Astrocyte (in vitro differentiated cells and primary cell): ENCODE measurements at regions not wholly inside any gene's neighbourhood (a gene's known extent, or its start where the extent isn't known, plus 50 kb on each side); places are given as distances from the start of the nearest gene placed in this dataset.

Source experiments
- DNase-seq: peaks from one replicate; pipeline ENCODE4 v3.0.0-alpha.2; 2010; ENCODE audit warnings: low read depth
- FAIRE-seq: peaks from 2 replicates; lab custom pipeline; 2011; peaks lifted over from hg19 to GRCh38; lab: Jason Lieb, UNC
- H2AFZ ChIP-seq: 2 replicates; pipeline ENCODE4 v1.6.0; 2012; ENCODE audit warnings: low read depth, low read length, inconsistent platforms
- H3K27ac ChIP-seq: 2 replicates; pipeline ENCODE4 v1.5.1; 2011; ENCODE audit warnings: low read depth, low read length, inconsistent platforms
- H3K27me3 ChIP-seq: 2 replicates; pipeline ENCODE4 v1.6.0; 2011; ENCODE audit warnings: low read length, inconsistent platforms; ENCODE audit not compliant: insufficient read depth
- H3K36me3 ChIP-seq: 2 replicates; pipeline ENCODE4 v1.5.1; 2011; ENCODE audit warnings: low read length, inconsistent platforms; ENCODE audit not compliant: insufficient read depth
- H3K4me1 ChIP-seq: 2 replicates; pipeline ENCODE4 v1.5.1; 2011; ENCODE audit warnings: low read length, inconsistent platforms; ENCODE audit not compliant: insufficient read depth
- H3K4me2 ChIP-seq: 2 replicates; pipeline ENCODE4 v1.6.0; 2012; ENCODE audit warnings: low read length, inconsistent platforms
- H3K4me3 ChIP-seq: 2 replicates; pipeline ENCODE4 v1.5.1; 2011; ENCODE audit warnings: low read depth, mild to moderate bottlenecking, low read length, inconsistent platforms; ENCODE audit not compliant: insufficient read depth
- H3K79me2 ChIP-seq: 2 replicates; pipeline ENCODE4 v1.6.0; 2012; ENCODE audit warnings: mild to moderate bottlenecking, low read length, inconsistent platforms; ENCODE audit not compliant: insufficient read depth
- H3K9ac ChIP-seq: 2 replicates; pipeline ENCODE4 v1.6.0; 2012; ENCODE audit warnings: mild to moderate bottlenecking, low read length, inconsistent platforms
- H3K9me3 ChIP-seq: 2 replicates; pipeline ENCODE4 v1.5.1; 2012; ENCODE audit warnings: low read depth, mild to moderate bottlenecking, low read length, inconsistent platforms; ENCODE audit not compliant: insufficient read depth
- H4K20me1 ChIP-seq: 2 replicates; pipeline ENCODE4 v1.6.0; 2012; ENCODE audit warnings: low read length, inconsistent platforms; ENCODE audit not compliant: insufficient read depth
- H3K27ac Mint-ChIP-seq: one replicate; pipeline ENCODE4 v1.8.0; 2021; ENCODE audit warnings: mild to moderate bottlenecking, mixed read lengths; ENCODE audit not compliant: unreplicated experiment
- H3K27me3 Mint-ChIP-seq: one replicate; pipeline ENCODE4 v1.8.0; 2021; ENCODE audit warnings: low read depth, mixed read lengths; ENCODE audit not compliant: unreplicated experiment
- H3K36me3 Mint-ChIP-seq: one replicate; pipeline ENCODE4 v1.8.0; 2021; ENCODE audit warnings: low read depth, mixed read lengths; ENCODE audit not compliant: unreplicated experiment
- H3K4me1 Mint-ChIP-seq: one replicate; pipeline ENCODE4 v1.8.0; 2021; ENCODE audit warnings: low read depth, mixed read lengths; ENCODE audit not compliant: unreplicated experiment
- H3K4me3 Mint-ChIP-seq: one replicate; pipeline ENCODE4 v1.8.0; 2021; ENCODE audit warnings: mild to moderate bottlenecking, moderate library complexity, mixed read lengths; ENCODE audit not compliant: unreplicated experiment
- H3K9me3 Mint-ChIP-seq: one replicate; pipeline ENCODE4 v1.8.0; 2021; ENCODE audit warnings: mild to moderate bottlenecking, mixed read lengths; ENCODE audit not compliant: unreplicated experiment
- EZH2 ChIP-seq: IDR thresholded peaks from 2 replicates; pipeline ENCODE4 v1.6.1; 2012; ENCODE audit warnings: mild to moderate bottlenecking, low read length, inconsistent platforms; ENCODE audit not compliant: insufficient read depth
- TF ChIP-seq, protein P1 (sequence below): IDR thresholded peaks from 2 replicates; pipeline ENCODE4 v1.5.1; 2011; ENCODE audit warnings: low read depth, mild to moderate bottlenecking, inconsistent platforms, low read length, moderate library complexity; ENCODE audit not compliant: insufficient read depth

DNA sequence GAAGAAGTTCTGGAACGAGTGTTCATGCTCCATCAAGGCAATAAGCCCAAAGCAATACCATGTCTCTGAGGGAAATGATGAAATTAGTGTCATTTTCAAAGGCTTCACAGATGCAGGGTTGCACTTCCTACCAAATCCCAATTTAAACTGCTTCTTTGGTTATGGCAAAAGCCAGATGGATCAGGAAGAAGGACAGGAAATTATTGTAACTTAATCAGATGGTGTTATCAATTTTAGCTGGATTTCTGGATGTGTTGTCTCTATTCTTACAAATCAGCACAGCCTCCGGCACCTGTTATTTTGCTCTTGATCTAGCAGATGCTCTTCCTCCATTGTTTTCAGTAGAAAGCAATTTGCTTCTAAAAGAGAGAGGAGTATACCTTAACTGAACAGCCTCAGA, 693.4 kb downstream of the SOCS6 start:
- TF ChIP-seq, protein P1, sequence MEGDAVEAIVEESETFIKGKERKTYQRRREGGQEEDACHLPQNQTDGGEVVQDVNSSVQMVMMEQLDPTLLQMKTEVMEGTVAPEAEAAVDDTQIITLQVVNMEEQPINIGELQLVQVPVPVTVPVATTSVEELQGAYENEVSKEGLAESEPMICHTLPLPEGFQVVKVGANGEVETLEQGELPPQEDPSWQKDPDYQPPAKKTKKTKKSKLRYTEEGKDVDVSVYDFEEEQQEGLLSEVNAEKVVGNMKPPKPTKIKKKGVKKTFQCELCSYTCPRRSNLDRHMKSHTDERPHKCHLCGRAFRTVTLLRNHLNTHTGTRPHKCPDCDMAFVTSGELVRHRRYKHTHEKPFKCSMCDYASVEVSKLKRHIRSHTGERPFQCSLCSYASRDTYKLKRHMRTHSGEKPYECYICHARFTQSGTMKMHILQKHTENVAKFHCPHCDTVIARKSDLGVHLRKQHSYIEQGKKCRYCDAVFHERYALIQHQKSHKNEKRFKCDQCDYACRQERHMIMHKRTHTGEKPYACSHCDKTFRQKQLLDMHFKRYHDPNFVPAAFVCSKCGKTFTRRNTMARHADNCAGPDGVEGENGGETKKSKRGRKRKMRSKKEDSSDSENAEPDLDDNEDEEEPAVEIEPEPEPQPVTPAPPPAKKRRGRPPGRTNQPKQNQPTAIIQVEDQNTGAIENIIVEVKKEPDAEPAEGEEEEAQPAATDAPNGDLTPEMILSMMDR = no peak
- no peak for TF ChIP-seq EZH2
- no peaks in the 10 kb centered on the region for H3K27me3 ChIP-seq
- no peaks in the 10 kb centered on the region for H4K20me1 ChIP-seq
- FAIRE-seq (no peak), DNase-seq (no peak)
- no peaks in the 10 kb centered on the region for H3K4me1 ChIP-seq
- H3K4me1 Mint-ChIP-seq = no peaks in the 10 kb centered on the region
- H3K4me3 Mint-ChIP-seq = no peak overlapping the region
- H3K4me3 ChIP-seq = no peak overlapping the region
- peaks cover 5% of the 10 kb centered on the region for H3K9me3 ChIP-seq
- no peaks in the 10 kb centered on the region for H3K79me2 ChIP-seq
- H3K4me2 ChIP-seq = no peak overlapping the region
- H3K9me3 Mint-ChIP-seq = peaks cover 10% of the 10 kb centered on the region
- no peak overlapping the region for H3K27ac ChIP-seq
- no peak overlapping the region for H2AFZ ChIP-seq
- H3K27ac Mint-ChIP-seq = no peak overlapping the region
- H3K36me3 ChIP-seq = no peaks in the 10 kb centered on the region
- H3K36me3 Mint-ChIP-seq = no peaks in the 10 kb centered on the region
- no peaks in the 10 kb centered on the region for H3K27me3 Mint-ChIP-seq
- H3K9ac ChIP-seq = no peak overlapping the region

DNA sequence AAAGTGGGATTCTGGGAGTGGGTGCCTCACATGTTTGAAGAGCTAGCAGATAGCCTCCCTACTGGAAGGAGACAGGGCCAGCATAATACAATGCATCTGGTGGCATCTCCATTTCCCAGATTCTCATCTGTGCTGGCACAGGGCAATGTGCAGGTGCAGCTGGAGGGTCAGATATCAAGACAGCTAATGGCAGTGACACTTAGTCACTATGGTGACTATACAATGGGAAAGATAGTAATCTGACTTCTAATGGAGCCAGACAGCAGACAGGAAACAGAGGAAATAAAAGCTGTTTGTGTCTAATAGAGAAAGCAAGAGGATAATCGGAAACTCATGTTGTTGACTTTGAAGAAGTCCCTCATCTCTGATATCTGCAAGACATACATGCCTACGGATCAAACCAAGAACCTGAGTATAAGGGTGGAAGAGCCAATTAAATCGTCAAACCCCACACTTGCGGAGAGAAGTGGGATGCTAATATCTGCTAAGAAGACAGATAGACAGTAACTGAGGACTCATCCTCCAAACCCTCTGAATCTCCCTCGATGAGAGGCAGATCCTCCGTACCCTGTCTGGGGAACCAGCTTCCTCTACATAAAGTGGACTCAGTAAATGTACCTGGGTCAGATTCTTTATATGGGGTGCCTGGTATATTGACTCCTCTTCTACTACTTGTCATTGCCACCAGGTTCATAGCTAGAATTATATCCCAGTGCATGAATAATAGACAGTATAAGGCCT, 692.7 kb downstream of the SOCS6 start:
- H3K36me3 ChIP-seq = no peaks in the 10 kb centered on the region
- H3K9ac ChIP-seq = no peak overlapping the region
- Mint-ChIP-seq H3K36me3 (no peaks in the 10 kb centered on the region), H3K27me3 (no peaks in the 10 kb centered on the region), H3K4me3 (no peak overlapping the region), H3K9me3 (peaks cover 10% of the 10 kb centered on the region), H3K27ac (no peak overlapping the region), H3K4me1 (no peaks in the 10 kb centered on the region)
- FAIRE-seq (no peak), DNase-seq (no peak)
- no peaks in the 10 kb centered on the region for H3K27me3 ChIP-seq
- TF ChIP-seq EZH2 = no peak
- TF ChIP-seq, protein P1 = no peak
- H3K4me3 ChIP-seq = no peak overlapping the region
- no peak overlapping the region for H2AFZ ChIP-seq
- H4K20me1 ChIP-seq = no peaks in the 10 kb centered on the region
- no peak overlapping the region for H3K27ac ChIP-seq
- H3K4me2 ChIP-seq = no peak overlapping the region
- H3K4me1 ChIP-seq = no peaks in the 10 kb centered on the region
- H3K79me2 ChIP-seq = no peaks in the 10 kb centered on the region
- H3K9me3 ChIP-seq = peaks cover 5% of the 10 kb centered on the region

DNA sequence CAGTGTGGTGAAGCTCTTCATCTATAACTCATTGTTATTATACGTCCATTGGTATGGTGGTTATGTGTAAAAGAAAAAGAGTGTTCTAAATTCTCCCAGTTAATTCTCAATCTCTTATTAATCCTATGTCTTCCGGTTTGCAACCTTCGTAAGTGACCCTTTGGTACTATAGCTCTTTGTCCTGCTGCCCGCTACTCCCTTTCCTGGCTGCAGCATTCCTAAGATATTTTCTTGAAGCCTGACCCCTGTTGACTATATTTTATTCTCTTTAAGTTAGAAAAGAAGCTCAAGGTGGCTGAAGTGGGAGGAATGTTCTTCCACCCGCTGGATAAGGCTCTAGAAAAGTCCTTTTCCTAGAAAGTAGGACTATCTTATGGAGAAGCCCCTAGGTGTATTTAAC, 684.8 kb downstream of the SOCS6 start:
- Histone ChIP-seq H3K4me1 (no peaks in the 10 kb centered on the region), H3K4me3 (no peak overlapping the region), H4K20me1 (no peaks in the 10 kb centered on the region), H3K27ac (no peak overlapping the region), H2AFZ (no peak overlapping the region), H3K4me2 (no peak overlapping the region), H3K36me3 (no peaks in the 10 kb centered on the region), H3K9ac (no peak overlapping the region), H3K27me3 (no peaks in the 10 kb centered on the region), H3K9me3 (no peaks in the 10 kb centered on the region), H3K79me2 (no peaks in the 10 kb centered on the region)
- no peak for FAIRE-seq
- Mint-ChIP-seq H3K36me3 (no peaks in the 10 kb centered on the region), H3K27ac (no peak overlapping the region), H3K9me3 (peaks cover 4% of the 10 kb centered on the region), H3K27me3 (no peaks in the 10 kb centered on the region), H3K4me3 (no peak overlapping the region), H3K4me1 (no peaks in the 10 kb centered on the region)
- no peak for DNase-seq
- TF ChIP-seq EZH2 = no peak
- TF ChIP-seq, protein P1 = no peak
